Small intestine (tissue), 7 donors: ENCODE measurements at regions not wholly inside any gene's neighbourhood (a gene's known extent, or its start where the extent isn't known, plus 50 kb on each side); places are given as distances from the start of the nearest gene placed in this dataset.

Experiments used
- DNase-seq, 2 donors: peaks; one replicate each; pipeline versions ENCODE4 v3.0.0 to v3.0.0-alpha.2; 2013
- FAIRE-seq: peaks from 2 replicates; lab custom pipeline; 2012; peaks lifted over from hg19 to GRCh38; lab: Jason Lieb, UNC
- H3K27ac ChIP-seq, 3 donors: one replicate each; pipeline ENCODE4 v1.5.1; 2013; ENCODE audit warnings: low read length in 2 of 3, mild to moderate bottlenecking in 2 of 3, control low read depth in 1 of 3, inconsistent platforms in 1 of 3, low read depth in 1 of 3, moderate library complexity in 1 of 3
- H3K27me3 ChIP-seq, 3 donors: one replicate each; pipeline ENCODE4 v1.6.1; 2013; ENCODE audit warnings: low read length in 3 of 3, inconsistent platforms in 1 of 3; ENCODE audit not compliant: control insufficient read depth in 3 of 3, insufficient read depth in 3 of 3
- H3K36me3 ChIP-seq, 3 donors: one replicate each; pipeline ENCODE4 v1.6.1; 2013; ENCODE audit warnings: low read length in 3 of 3, inconsistent platforms in 1 of 3, low read depth in 1 of 3, mild to moderate bottlenecking in 1 of 3, moderate library complexity in 1 of 3; ENCODE audit not compliant: control insufficient read depth in 3 of 3, insufficient read depth in 2 of 3
- H3K4me1 ChIP-seq, 3 donors: one replicate each; pipeline ENCODE4 v1.6.1; 2013; ENCODE audit warnings: low read length in 2 of 3, inconsistent platforms in 1 of 3, low read depth in 1 of 3, mild to moderate bottlenecking in 1 of 3, moderate library complexity in 1 of 3; ENCODE audit not compliant: control insufficient read depth in 3 of 3, insufficient read depth in 2 of 3
- H3K4me3 ChIP-seq, 3 donors: one replicate each; pipeline ENCODE4 v1.5.1; 2013; ENCODE audit warnings: low read length in 3 of 3, control low read depth in 1 of 3, inconsistent platforms in 1 of 3, low read depth in 1 of 3, mild to moderate bottlenecking in 1 of 3, moderate library complexity in 1 of 3
- H3K9me3 ChIP-seq, 2 donors: one replicate each; pipeline ENCODE4 v1.6.1; 2013; ENCODE audit warnings: low read depth in 1 of 2, low read length in 1 of 2; ENCODE audit not compliant: control insufficient read depth in 2 of 2, insufficient read depth in 1 of 2
- WGBS, 3 donors: extraction: QIAGEN DNeasy Blood & Tissue Kit; methylation state at CpG; one replicate each; pipeline ENCODE4 v1.1.7; 2013; 5-methylcytosine and 5-hydroxymethylcytosine counted together
- donor health status: healthy with polysubstance abuse.
- donor health status: control.
- donor health status: control.
- donor health status: Bipolar disorder and iron deficiency.
- donor health status: healthy.

DNA sequence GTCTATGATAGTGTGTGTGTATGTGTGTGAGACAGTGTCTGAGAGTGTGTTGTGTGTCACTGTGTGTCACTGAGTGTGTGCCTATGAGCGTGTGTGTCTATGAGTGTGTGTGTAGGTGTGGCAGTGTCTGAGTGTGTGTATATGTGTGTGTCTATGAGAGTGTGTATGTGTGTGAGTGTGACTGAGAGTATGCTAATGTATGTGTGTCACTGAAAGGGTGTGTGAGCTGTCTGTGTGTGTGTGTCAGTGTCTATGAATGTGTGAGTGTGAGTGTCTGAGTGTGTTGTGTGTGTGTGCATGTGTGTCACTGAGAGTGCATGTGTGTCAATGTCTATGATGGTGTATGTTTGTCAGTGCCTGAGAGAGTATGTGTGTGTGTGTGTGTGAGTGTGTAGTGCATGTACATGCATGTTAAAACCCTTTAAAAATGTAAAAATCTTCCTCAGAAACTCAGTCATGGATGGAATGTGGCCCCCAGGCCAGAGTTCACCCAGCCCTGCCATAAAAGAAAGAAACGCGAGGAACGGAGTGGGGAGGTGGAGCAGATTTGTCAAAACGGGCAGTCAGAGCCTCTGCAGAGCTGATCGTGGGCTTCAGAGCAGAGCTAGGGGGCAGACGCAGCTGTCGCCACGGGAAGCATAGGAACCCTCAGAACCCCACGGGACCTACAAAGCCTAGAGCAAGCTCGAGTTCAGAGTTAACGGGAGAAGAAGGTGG lies 218.8 kb downstream of the CTTN start:
- peaks cover 0 to 10% (median 0%) of the 10 kb centered on the region in 3 donors for H3K36me3 ChIP-seq
- no peak overlapping the region for H3K4me3 ChIP-seq
- H3K9me3 ChIP-seq = peaks cover 1 to 32% of the 10 kb centered on the region in 2 donors
- no peaks in the 10 kb centered on the region for H3K27me3 ChIP-seq
- H3K4me1 ChIP-seq = peaks cover 0 to 6% (median 0%) of the 10 kb centered on the region in 3 donors
- FAIRE-seq = no peak
- peak in 1 of 2 donors; percentile 60 for DNase-seq
- H3K27ac ChIP-seq = no peak overlapping the region
- 61 to 71% (median 67%) methylated on average over 12 of the region's 12 CpGs for WGBS, 3 donors

- no peaks in the 10 kb centered on the region for H3K27me3 ChIP-seq
- FAIRE-seq (no peak), DNase-seq (peak in 1 of 2 donors; percentile 35)
- H3K4me3 ChIP-seq = no peak overlapping the region
- H3K36me3 ChIP-seq = peaks cover 0 to 10% (median 0%) of the 10 kb centered on the region in 3 donors
- no peak overlapping the region for H3K27ac ChIP-seq
- 76 to 86% (median 81%) methylated on average over 22 of the region's 22 CpGs for WGBS, 3 donors
- peaks cover 1 to 32% of the 10 kb centered on the region in 2 donors for H3K9me3 ChIP-seq
- H3K4me1 ChIP-seq = peaks cover 0 to 6% (median 0%) of the 10 kb centered on the region in 3 donors
Measured at GRCh38 chr11:70618431-70619101, 220.2 kb downstream of the CTTN start.

GRCh38 chr11:70619591-70619990 lies 221.3 kb downstream of the CTTN start:
- Histone ChIP-seq H3K27ac (no peak overlapping the region), H3K4me3 (no peak overlapping the region), H3K36me3 (peaks cover 0 to 10% (median 0%) of the 10 kb centered on the region in 3 donors), H3K27me3 (no peaks in the 10 kb centered on the region), H3K9me3 (peaks cover 1 to 29% of the 10 kb centered on the region in 2 donors), H3K4me1 (peaks cover 0 to 6% (median 0%) of the 10 kb centered on the region in 3 donors)
- 86 to 95% (median 90%) methylated on average over 7 of the region's 7 CpGs for WGBS, 3 donors
- FAIRE-seq (no peak), DNase-seq (no peak)

DNA sequence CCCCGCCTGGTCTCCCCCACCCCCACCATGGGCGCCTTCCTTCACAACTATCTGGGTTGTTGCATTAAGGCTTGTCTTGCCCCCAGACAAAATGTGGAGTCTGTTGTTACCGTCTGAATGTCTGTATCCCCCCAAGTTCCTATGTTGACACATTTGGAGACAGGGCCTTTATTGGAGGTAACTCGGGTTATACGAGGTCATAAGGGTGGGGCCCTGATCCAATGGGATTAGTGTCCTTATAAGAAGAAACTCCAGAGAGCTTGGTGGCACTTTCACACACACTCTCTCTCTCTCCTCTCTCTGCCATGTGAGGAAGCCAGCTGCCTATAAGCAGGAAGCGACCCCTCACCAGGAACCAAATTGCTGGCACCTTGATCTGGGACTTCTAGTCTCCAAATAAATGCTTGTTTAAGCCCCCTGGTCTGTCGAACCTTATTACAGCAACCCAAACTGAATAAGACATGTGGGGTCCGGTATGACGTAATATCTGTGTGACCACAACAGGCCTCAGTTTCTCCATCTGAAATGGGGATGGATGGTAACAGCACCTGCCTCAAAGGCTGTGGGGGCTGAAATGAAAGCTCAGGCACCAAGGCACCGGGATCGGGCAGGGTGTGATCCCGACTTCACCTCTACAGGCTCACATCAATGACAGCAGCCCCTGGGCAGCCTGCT lies 222.3 kb downstream of the CTTN start:
- 92 to 95% (median 95%) methylated on average over 12 of the region's 12 CpGs for WGBS, 3 donors
- FAIRE-seq = no peak

GRCh38 chr11:70621241-70621640 lies 222.9 kb downstream of the CTTN start:
- Histone ChIP-seq H3K4me1 (peaks cover 0 to 6% (median 0%) of the 10 kb centered on the region in 3 donors), H3K9me3 (peaks cover 0 to 13% of the 10 kb centered on the region in 2 donors), H3K27ac (no peak overlapping the region), H3K27me3 (no peaks in the 10 kb centered on the region), H3K36me3 (no peaks in the 10 kb centered on the region), H3K4me3 (no peak overlapping the region)
- WGBS, 3 donors = 95 to 97% (median 95%) methylated on average over 6 of the region's 6 CpGs
- DNase-seq (no peak), FAIRE-seq (no peak)

More for the DNA sequence above, 222.3 kb downstream of the CTTN start:
- peaks cover 0 to 18% of the 10 kb centered on the region in 2 donors for H3K9me3 ChIP-seq
- no peak for DNase-seq
- H3K4me3 ChIP-seq = no peak overlapping the region
- H3K36me3 ChIP-seq = peaks cover 0 to 4% (median 0%) of the 10 kb centered on the region in 3 donors
- H3K4me1 ChIP-seq = peaks cover 0 to 6% (median 0%) of the 10 kb centered on the region in 3 donors
- no peak overlapping the region for H3K27ac ChIP-seq
- no peaks in the 10 kb centered on the region for H3K27me3 ChIP-seq

DNA sequence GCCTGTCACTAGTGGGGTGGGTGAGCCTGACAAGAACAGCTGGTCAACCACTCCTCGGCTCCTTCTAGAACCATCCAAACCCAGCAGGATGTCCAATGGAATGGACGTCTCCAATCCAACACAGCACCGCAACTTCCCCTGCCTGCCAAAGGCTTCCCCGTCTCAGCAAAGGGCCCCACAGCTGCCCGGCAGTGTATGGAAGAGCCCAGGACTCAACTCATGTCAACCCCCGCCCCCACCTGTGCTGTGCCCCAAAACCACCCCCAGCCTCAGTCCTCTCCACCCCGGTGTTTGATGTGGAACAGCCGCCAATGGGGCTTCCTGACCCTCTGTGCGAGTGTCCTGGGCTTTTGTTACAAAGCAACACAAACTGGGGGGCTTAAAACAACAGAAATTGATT lies 223.8 kb downstream of the CTTN start:
- DNase-seq (no peak), FAIRE-seq (no peak)
- H3K27me3 ChIP-seq = no peaks in the 10 kb centered on the region
- H3K36me3 ChIP-seq = no peaks in the 10 kb centered on the region
- WGBS, 3 donors = 90 to 98% (median 94%) methylated on average over 9 of the region's 9 CpGs
- H3K9me3 ChIP-seq = peaks cover 0 to 9% of the 10 kb centered on the region in 2 donors
- H3K4me3 ChIP-seq = no peak overlapping the region
- H3K27ac ChIP-seq = no peak overlapping the region
- peaks cover 0 to 5% (median 0%) of the 10 kb centered on the region in 3 donors for H3K4me1 ChIP-seq

- Histone ChIP-seq H3K4me1 (peaks cover 0 to 6% (median 0%) of the 10 kb centered on the region in 3 donors), H3K27me3 (no peaks in the 10 kb centered on the region), H3K4me3 (no peak overlapping the region), H3K36me3 (no peaks in the 10 kb centered on the region), H3K27ac (no peak overlapping the region), H3K9me3 (peaks cover 0 to 9% of the 10 kb centered on the region in 2 donors)
- DNase-seq (no peak), FAIRE-seq (no peak)
- 53 to 64% (median 60%) methylated on average over 9 of the region's 9 CpGs for WGBS, 3 donors
Measured at GRCh38 chr11:70623906-70624597, 225.7 kb downstream of the CTTN start.

- peaks cover 0 to 6% (median 0%) of the 10 kb centered on the region in 3 donors for H3K4me1 ChIP-seq
- H3K36me3 ChIP-seq = no peaks in the 10 kb centered on the region
- no peaks in the 10 kb centered on the region for H3K27me3 ChIP-seq
- H3K4me3 ChIP-seq = no peak overlapping the region
- peaks cover 0 to 9% of the 10 kb centered on the region in 2 donors for H3K9me3 ChIP-seq
- no peak for DNase-seq
- H3K27ac ChIP-seq = no peak overlapping the region
- 64 to 76% (median 72%) methylated on average over 10 of the region's 10 CpGs for WGBS, 3 donors
- FAIRE-seq = no peak
Measured at GRCh38 chr11:70624598-70624993, 226.3 kb downstream of the CTTN start.
